GM18861 (cell line): ENCODE measurements at regions not wholly inside any gene's neighbourhood (a gene's known extent, or its start where the extent isn't known, plus 50 kb on each side); places are given as distances from the start of the nearest gene placed in this dataset.
A peak's percentile ranks its signal among the peaks of the same experiment; 100 is the strongest.

Source experiments
- ATAC-seq: cut with Tn5 transposase; IDR thresholded peaks from one replicate; pipeline ENCODE4 v1.9.1; 2021; ENCODE audit not compliant: unreplicated experiment

DNA sequence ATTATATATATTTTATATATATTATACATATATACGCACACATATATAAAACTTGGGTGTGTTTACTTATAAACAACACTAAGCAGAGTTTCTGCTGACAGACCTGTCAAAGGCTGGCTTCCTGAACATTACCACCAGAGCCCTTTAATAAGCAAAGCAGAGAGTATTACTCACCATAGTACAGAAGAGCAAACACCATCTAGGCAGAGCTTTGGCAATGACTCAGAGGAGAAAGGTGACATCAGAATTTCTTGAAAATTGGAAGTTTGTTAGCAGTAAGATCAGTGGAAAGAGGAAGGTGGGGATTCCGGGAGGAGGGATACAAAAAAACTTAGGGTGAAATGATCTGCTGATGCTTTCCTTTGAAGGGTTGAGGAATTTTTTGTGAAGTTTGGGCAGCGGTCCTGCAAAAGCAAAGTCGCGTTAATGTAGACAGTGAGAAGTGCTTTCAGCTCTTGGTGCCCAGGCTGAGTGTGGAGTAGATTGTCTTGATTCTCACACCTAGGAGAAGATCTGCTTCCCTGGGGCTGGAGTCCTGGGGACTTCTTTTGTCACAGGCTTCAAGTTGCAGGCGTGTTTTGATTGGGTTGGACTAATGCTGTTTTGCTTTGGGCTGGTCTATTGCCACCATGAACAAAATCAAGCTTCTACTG is 109.6 kb upstream of the BACH2 start:
- no peak for ATAC-seq

DNA sequence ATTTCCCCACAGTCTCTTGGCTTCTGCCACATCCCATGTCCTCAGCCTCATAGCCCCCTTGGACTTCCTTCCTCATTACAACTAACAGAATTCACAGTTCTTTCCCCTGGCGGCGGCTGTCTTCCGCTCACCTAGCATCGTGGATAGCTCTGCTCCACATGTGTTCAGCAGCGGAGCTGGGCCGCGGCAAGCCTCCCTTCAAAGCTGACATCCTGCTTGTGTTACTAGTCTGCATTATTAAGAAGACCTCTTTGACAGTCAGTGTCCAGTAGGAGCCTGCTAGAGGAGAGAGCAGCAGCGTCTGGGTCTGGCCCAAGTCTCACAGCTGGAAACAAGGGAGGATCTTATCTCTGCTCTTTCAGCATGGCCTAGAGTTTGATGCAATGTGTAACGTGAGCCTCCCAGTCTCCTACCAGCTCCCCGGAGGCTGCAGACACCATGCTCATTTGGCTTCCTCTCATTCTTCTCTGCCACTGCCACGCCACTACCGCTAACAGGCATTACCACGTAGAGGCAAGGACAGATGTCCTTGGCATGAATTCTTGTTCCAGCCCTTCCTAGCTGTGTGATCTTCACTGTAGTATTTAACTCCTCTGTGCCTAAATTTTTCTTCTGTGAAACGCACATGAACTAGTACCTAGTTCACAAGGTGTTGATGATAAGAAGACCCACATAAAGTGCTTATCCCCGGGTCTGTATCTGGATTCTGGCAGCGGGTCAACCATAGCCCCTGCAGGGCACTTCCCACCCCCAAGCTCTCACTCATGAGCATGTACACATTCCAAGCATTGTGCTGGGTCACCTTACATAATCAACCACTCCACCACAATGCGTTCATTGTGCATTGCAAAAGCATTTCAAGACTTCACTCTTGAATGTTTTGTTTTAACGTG is 107.1 kb upstream of the BACH2 start:
- no peak for ATAC-seq

DNA sequence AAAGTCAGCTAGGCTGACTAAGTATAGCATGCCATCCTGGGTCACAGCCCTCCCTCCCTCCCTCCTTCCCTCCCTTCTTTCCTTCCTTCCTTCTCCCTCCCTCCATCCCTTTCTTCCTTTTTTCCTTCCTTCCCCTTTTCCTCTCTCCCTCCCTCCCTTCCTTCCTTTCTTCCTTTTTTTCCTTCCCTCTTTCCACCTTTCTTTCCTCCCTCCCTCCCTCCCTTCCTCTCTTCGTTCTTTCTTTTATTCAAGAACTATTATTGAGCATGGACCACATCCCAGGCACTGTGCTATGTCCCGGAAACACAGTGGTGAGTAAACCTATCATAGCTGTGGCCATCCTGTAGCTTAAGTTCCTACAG is 106.2 kb upstream of the BACH2 start:
- no peak for ATAC-seq

DNA sequence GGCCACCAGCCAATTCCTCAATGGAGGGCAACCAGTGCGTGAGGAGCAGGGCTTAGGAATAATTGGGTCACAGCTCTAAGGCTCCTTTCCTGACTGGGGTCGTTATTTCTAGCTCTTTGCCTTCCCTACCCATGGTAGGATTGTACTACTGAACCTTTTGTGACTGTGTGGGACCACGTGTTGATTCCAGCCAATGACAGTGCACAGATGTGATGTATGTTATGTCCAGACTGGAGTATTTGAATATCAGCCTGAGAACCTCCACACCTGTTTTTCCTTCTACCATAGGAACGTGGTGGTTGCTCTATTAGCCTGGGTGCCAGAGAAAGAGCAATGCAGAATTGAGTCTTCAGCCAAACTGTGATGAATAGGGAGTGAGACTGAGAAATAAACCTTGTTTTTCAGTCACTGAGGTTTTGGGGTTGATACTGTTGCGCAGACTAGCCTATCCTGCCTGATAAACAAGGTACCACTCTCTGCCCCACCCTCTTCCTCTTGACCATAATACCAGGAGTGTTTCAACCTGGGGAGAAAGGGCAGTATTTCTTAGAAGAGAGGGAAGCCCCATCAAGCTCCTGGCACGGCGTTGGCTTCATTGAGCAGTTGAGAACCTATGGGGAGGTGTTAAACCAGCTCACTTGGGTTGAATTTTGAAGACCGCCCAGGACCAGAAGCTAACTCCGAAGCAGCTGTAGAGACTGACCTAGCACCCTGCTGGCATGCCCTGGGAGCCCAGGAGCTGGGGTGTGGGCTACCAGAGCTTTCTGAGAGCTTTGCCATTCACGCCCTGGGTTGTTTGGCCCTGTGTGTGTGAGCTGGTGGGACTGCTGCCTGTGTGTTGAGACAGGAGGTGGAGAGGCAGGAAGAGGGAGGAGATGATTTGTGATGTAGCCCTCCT is 105.5 kb upstream of the BACH2 start:
- no peak for ATAC-seq

DNA sequence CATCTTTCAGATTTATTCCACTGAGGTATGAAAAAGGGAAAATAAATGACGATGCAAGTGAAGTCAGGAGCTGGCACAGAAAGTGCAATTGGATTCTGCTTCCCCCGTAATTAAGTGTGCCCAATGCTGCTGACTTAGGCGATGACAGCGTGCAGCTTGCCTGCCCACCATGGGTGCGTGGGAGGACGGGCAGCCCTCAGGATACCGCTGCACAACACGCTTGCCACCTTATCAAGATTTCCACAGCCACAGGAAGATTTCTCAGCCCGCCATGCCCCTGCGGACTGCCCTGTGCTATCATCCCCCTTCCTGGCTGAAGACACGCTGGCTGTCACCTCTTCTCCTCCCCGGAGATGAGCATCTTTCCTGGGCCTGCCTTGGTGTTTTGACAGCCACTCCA is 103.3 kb upstream of the BACH2 start:
- no peak for ATAC-seq

DNA sequence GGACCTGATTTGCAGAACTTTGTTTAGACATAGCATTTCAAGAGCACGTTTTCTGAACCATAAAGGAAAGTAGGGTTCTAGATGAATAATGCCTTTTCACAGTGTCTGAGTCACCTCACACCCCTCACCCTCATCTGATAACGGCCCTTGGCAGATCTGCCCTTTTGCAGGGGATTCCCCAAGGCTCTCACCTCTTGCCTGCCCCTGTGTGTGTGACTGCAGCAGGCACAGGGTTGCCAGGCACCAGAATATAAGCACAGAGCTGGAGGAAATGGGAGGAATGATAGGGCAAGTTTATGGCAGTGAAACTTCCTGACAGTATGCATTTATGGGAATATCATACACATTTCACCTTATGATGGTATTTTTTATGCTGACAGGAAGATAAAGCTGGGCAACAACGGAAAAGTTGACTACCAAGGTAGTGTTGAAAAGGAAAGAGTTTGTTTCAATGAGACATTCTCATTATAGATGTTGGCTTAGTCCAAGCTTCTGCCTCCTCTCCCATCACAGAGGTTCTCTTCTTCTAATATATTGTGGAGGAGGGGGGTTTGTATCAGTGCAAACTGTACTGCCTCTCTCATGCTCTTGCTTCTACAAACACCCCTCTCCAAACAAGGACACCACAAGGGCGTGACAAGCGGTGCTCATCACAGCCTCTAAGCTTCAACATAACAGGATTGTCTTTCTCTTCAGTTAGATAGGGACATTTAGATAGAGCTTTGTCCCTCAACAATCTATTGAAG is 101.5 kb upstream of the BACH2 start:
- ATAC-seq: no peak

DNA sequence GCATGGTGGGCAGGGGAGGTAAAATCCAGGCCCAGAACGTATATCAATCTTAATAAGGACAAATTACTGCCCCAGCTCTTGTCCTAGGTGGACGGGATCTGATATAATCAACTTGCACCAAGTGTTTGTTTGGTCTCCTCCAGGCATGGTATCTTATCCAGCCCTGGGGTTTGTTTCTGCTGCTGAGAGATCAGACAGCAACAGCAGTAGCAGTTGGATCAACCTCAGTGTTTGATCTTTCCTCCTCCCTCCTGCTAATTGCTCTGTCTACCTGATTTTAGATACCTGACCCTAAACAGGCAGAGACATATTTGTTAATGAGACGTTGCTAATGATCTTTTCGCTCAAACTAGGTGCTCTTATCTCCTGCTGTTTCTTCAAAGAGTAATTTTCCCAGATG is 100.4 kb upstream of the BACH2 start:
- no peak for ATAC-seq

DNA sequence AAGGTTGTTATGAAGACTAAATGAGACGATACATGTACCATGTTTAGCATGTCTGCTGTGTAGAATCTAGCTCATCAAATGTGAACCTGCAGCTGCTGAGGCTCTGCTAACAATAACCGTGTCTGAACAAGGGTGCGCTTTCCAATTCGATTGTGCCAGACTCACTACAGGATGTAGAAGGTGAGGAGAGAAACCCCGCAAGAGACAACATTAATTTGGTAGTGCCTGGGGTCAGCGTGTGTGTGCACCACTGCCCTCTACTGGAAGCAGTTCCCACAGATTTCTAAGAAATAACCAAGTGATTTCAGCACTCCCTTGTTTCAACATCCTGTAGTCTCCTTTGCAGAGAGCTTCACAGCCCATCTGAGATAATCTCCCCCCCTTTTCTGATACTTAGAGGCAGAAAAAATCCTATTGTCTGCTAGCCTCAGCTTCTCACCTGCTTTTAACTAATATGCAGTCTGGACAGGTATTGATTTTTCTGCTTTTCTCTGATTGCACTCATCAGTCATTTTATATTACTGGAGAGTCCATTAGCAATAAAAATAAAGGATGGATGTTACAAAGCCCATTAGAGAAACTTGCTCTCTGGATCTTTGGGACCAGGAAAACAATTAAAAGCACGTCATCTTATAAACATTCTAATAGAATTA is 96.7 kb upstream of the BACH2 start:
- peak; percentile 68 for ATAC-seq

DNA sequence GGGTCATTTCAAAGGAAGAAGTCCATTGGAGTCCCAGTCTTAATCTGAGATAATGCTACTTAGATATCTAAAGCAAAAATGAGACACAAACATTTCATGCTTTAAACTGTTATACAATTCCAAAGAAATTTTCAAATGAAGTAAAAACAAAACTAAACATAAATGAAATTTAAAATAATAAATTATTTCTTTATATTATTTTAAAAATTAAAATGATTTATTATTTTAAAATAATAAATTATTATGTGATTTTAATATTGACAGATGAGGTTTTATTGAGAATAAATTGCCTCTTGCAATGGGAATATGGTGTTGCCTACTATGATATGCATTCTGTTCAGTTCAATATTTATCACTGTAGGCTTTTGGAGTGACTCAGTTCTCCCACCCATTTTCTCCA is 93.7 kb upstream of the BACH2 start:
- ATAC-seq: no peak

DNA sequence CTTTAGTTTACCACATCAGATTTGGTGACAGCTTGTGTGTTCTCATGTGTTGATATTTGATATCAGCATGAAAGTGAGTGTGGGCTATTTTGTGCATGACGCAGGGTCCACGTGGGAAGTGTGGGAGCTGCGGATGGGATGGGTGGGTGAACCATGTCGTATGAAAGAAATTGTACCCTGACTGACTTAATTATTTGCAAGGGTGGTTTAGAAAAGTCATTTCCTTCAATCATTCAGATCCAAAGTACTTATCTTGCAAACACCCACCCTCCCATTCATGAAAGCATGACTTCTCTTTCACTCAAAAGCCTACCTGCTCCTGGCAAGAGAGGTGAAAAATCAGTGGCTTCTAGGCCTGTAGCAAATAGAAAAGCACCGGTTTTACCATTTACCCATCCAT is 91.8 kb upstream of the BACH2 start:
- no peak for ATAC-seq

DNA sequence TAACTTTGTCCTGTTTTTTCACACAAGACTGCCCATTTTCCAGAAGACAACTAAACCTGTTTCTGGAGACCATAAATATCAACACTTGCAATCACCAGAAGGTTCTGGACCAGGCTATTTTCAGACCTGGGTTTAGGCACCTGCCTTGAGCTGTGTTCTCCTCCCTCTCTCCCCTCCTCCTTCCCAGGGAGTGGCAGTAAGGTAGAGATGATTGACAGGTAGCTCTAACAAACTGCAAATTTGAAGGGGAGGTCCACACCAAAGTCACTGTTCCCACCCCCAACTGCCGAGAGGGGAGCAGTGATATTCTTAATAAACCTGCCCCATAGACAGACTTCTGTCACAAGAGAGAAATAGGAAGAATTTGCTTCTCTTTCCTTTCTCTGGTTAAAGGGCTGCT is 91.2 kb upstream of the BACH2 start:
- ATAC-seq: no peak

DNA sequence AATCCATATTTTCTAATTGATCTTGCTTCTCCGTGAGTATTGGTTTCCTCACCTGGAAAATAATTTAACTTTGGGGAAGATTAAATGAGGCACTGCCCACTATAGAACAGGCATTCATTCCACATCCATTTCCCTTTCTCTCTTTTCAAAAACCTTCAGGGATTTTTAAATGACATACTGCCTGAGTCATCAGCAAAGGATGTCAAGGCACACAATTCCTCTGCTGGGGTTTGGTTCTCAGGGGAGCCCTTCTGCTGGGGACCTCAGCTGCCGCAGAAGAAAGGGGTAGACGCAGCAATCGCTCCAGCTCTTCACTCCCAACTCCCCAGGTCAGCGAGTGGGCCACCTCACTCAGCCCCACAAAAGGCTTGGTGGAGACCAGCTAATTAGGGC is 90.7 kb upstream of the BACH2 start:
- no peak for ATAC-seq

DNA sequence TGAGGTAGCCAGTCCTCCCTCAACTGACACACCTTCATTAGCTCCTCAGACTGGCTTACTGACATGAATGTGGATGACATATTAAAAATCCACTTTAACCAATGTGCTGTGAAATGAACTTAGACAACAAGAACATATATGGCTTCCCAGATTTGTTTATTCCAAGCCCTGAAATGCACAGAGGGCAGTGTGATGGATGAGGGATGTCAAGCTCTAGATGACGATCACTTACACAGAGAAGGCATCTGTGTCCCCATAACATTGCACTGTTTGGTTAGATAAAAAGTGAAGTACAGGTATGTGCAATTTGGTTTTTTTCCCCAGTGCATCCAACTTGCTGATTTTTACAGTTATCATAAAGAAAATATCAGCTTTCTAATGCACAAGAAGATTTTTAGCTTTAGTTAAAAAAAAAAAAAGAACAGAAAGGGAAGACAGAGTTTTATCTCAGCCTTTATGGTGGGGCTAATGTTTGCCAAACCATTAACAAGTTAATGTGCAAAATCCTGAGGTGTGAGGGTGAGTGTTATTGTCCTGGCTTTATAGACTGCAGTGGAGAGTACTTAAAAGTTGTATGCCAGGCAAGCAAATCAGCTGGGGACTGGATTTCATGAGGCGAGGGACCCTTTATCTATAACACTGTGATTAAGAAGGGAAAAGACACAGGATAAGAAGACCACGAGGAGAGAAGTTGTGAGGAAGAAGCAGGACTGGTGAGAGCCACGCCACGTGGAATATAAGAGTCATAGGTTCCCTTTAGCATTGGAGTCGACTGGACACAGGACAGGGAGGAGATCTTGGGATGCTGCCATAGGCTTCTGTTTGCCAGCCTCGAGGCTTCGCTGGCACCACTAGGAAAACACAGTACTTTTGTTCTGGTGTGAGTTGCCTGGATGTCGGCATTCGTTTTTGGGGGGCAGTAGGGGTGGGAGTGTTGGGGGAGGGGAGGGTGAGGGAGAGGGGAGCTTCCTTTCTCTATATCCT is 90.0 kb upstream of the BACH2 start:
- ATAC-seq: no peak

DNA sequence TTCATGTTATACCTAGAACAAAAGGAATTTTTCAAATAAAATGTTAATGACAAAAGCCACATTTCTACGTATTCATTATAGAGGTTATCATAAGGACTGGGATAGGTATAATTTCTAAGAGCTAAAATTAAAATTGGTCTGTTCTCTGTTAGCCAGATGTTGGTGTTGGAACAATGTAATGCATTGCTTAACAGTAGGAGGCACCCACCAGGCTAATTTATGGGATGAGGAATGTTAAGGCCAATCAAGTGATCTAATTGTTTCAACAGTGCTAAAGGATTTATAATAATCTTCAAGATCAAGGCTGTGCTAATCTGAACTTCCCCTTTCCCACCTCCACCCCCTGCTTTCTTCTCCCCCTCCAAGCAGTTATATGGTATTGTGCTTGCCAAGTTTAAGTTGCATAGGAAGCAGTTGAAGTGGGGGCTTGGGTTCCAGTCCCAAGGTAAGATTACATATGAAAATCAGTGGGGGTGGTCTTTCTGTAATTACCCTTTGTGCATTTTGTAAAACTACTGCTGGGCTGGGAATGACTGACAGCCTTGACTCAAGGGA is 89.2 kb upstream of the BACH2 start:
- ATAC-seq: no peak

DNA sequence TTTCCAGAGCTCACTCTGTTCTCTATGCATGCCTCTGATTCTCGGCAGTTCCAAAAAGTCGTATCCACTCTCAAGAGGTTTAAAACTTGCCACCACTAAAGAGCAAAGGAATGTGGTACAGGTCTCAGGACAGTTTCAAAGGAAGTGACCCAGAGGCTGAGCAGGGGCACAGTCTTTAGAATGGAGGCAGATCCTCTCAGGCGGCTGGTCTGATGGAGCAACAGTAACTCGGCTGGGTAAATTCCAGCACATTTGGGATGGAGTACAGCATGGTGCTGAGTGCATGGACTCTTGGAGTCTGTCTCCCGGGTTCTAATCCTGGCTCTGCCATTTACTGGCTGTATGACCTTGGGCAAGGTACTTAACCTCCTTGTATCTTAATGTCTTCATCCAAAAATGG is 88.1 kb upstream of the BACH2 start:
- no peak for ATAC-seq

DNA sequence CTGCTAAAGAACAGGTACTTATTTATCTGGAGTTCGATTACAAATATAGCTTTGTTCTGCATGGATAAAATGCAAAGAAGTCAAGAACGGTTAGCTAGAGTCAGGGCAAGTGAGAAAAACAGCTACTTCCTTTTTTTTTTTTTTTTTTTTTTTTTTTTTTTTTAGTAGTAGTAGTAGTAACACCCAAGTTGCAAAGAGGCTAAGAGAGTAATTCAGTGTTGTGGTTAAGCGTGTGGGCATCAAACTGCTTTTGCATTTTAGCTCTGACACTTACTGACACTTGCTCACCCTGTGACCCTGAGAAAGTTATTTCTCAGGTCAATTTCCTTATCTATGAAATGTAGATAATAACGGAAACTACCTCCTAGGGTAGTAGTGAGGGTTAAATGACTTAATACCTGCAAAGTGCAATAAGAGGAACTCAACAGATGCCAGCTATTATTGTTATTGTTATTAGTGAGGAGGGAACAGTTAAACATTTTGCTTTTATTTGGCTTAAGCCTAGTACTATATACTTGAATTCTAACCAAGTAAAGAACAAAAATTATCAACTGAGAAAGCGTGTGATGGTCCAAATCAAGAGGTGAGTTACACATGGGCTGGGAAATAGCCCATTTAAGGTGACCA is 86.7 kb upstream of the BACH2 start:
- peak; percentile 76 for ATAC-seq

DNA sequence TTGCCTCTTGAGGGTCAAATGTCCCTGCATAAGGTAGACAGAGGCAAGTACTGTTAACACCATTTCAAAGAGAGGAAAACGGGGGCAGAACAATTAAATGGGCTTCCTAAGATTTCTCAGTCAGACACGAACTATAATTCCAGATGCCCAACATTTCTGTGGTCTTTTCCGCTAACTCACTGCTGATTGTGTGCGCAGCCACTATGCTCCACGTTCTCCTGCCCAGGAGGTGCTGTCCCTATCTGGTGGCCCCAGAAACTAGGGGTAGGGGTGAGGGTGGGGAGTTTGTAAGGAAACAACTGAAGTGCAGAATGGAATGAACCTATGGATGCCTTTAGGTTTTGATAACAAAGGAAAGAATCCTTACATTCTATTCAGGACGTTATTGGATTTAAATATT is 86.1 kb upstream of the BACH2 start:
- no peak for ATAC-seq

DNA sequence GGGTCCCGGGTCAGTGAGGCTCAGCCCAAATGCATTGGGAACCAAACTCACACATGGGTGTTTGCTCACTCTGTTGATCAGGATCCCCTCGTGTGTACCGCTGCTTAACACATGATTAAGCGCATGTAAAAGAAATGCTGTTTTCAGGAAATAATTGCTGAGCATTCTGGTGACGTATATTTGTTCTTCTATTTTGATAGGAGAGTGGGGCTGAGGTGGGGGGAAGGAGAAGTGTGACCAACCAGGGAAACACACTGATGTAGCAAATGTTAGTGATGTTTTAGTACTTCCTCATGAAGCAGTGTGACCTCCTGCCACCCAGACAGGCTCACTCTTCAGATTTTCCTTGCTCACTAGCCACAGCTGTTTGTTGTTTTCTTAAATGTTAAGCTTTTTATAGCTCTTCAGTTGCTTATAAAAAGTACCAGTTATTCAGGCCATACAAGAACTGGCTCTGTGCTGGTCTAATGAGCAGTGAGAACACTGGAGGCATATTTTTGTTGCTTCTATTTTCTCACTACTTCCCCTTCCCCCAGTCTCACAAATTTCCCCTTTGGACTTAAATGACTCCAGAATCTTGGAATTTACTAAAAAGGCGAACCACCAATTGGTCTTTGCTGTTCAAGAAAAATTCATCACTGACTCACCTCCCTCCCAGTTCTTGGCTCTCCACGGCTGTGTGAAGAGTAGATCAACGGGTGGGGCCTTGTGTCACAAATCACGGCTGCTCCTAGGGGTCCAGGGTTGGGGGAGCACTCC is 79.2 kb upstream of the BACH2 start:
- no peak for ATAC-seq
